ENCODE measurements at regions not wholly inside any gene's neighbourhood (a gene's known extent, or its start where the extent isn't known, plus 50 kb on each side); places are given as distances from the start of the nearest gene placed in this dataset.

DNA sequence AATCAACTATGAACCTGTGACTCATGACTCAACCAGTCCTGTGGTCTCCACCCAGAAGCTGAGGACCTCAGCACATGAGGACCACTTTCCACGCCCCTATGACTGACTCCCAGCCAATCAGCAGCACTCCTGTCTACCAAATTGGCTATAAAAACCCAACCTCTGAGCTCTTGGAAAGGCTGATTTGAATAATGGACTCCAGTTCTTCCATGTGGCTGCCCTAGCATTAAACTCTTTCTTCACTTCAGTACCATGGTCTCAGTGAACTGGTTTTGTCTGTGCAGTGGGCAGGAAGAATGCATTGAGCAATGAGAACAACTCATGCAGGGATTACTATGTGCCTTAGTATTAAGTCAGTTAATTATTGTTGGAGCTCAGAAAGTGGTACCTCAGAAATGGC is 78.3 kb downstream of the CMPK2 start:
- TF ChIP-seq POLR2A (IDR thresholded peaks at IDR 0.05): no peak
- TF ChIP-seq, protein P1, sequence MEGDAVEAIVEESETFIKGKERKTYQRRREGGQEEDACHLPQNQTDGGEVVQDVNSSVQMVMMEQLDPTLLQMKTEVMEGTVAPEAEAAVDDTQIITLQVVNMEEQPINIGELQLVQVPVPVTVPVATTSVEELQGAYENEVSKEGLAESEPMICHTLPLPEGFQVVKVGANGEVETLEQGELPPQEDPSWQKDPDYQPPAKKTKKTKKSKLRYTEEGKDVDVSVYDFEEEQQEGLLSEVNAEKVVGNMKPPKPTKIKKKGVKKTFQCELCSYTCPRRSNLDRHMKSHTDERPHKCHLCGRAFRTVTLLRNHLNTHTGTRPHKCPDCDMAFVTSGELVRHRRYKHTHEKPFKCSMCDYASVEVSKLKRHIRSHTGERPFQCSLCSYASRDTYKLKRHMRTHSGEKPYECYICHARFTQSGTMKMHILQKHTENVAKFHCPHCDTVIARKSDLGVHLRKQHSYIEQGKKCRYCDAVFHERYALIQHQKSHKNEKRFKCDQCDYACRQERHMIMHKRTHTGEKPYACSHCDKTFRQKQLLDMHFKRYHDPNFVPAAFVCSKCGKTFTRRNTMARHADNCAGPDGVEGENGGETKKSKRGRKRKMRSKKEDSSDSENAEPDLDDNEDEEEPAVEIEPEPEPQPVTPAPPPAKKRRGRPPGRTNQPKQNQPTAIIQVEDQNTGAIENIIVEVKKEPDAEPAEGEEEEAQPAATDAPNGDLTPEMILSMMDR (IDR thresholded peaks at IDR 0.05): no peak
- TF ChIP-seq EP300 (IDR thresholded peaks at IDR 0.05): no peak
